EL (cell line): ENCODE measurements at regions not wholly inside any gene's neighbourhood (a gene's known extent, or its start where the extent isn't known, plus 50 kb on each side); places are given as distances from the start of the nearest gene placed in this dataset.
"Not testable (repeated sequence)": the region's sequence is repeated elsewhere in the genome, so short reads cannot be mapped to it uniquely, and the experiment has no call there.

ENCODE experiments used
- DNase-seq: peaks from one replicate; pipeline ENCODE4 v3.0.0-alpha.2; 2016

- no peak for DNase-seq
Measured at GRCh38 chr7:86366946-86367345, 276.8 kb upstream of the GRM3 start.

DNA sequence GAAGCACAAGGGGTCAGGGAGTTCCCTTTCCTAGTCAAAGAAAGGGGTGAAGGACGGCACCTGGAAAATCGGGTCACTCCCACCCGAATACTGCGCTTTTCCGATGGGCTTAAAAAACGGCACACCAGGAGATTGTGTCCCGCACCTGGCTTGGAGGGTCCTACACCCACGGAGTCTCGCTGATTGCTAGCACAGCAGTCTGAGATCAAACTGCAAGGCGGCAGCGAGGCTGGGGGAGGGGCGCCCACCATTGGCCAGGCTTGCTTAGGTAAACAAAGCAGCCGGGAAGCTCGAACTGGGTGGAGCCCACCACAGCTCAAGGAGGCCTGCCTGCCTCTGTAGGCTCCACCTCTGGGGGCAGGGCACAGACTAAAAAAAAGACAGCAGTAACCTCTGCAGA lies 303.3 kb upstream of the GRM3 start:
- not testable (repeated sequence) for DNase-seq

DNA sequence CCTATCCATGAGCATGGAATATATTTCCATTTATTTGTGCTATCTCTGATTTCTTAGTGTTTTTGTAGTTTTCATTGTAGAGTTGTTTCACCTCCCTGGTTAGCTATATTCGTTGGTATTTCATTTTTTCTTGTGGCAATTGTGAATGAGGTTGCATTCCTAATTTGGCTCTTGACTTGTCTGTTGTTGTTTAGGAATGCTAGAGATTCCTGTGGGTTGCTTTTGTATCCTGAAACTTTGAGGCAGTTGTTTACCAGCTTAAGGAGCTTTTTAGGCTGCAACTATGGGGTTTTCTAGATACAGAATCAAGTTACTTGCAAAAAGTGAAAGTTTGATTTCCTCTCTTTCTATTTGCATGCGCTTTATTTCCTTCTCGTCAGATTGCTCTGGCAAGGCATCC lies 304.7 kb upstream of the GRM3 start:
- DNase-seq: no peak

DNA sequence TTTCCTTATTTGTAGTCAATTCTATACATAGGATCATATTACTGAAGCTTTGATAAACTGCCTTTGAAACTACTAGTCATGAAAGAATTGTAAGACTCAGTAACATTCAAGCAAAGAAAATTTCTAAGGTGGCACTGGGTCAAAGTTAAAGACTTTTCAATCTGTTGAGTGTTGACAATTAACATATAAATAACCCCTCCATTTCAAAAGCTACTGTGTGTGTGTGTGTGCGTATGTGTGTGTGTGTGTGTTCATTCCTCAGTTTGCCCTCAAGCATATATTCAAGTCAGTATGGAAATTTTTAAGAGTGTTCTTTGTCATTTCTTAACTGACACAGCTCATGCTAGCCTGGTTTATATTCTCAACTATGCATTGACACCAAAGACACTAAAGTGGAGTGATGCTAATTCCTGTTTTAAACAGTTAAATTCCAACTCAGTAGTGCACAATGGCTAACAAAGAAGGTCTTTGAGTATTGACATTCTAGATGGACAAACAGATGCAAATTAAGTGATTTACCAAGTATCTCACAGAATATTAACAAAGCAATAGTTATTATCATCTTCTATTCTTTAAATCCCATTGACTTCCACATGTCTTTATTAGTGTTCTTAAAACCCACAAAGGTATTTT lies 314.8 kb upstream of the GRM3 start:
- no peak for DNase-seq

DNA sequence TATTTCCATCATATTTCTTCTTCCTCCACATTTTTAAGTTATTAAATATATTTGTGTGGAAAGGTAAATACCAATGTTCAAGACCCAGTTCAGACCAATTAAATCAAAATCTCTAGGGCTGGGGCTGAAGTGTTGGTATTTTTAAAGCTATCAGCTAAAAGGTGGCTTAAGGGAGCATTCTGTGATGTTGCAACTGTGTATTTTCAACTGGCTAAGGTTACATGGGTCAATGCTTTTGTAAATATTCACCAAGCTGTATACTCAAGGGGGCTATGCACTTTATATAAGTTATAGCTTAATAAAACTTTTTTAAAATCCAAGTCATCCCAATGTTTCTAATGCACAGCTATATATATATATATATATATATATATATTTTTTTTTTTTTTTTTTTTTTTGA lies 316.9 kb upstream of the GRM3 start:
- no peak for DNase-seq

GRCh38 chr7:86320889-86321288 lies 322.8 kb upstream of the GRM3 start:
- DNase-seq: no peak

DNA sequence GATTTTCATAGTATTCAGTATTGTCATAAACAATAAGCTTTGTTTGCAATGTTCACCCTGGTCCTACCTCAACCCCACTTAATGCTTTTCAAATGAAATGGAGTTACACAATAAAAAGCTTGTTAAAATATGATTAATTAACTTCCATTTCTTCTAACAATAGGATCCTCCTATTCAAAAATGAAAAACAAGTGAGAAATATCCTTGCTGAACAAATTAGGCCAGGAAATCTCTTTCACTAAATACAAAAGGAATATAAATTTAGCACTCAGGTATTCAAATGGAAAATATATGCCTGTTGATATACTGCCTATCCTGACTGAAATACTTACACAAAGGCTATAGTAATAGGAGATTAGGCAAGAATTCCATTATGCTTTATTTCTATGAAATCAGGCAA lies 323.4 kb upstream of the GRM3 start:
- no peak for DNase-seq

DNA sequence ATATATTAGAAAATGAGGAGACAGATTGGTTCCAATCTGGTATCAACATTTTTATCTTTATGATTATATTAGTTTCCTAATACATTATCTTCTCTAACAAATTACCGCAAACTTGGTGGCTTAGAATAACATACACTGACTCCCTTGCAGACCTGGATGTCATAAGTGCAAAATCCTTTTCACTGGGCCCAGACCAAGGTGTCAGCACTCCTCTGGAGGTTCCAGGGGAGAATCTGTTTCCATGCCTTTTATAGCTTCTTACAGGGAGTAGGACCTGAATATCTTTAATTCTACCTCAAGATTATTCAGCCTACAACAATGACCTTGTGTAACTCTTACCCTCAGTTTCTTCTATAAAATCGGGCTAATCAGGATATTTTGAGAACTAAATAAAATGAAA lies 329.9 kb upstream of the GRM3 start:
- no peak for DNase-seq

DNA sequence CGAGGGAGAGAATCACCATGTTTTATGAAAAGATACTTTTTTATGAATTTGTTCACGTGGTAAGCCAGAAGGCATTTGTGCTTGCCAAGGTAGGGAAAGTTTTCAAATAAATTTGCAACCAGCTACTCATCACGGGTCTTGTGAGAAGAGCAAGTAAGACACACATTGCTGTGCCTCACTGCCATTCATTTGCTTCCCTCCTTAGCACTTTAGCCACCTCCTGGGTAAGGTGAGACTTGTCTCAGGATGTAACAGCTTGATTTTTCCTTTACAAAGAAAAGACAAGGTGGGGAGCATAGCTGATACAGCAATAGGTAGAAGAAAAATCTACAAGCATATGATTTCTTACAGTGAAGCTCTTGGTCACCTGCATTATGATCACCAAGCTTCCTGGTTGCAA lies 342.4 kb upstream of the GRM3 start:
- DNase-seq: no peak

GRCh38 chr7:86295526-86295925 lies 348.2 kb upstream of the GRM3 start:
- DNase-seq: no peak

- DNase-seq: no peak
Measured at GRCh38 chr7:86282014-86282682, 361.6 kb upstream of the GRM3 start.

DNA sequence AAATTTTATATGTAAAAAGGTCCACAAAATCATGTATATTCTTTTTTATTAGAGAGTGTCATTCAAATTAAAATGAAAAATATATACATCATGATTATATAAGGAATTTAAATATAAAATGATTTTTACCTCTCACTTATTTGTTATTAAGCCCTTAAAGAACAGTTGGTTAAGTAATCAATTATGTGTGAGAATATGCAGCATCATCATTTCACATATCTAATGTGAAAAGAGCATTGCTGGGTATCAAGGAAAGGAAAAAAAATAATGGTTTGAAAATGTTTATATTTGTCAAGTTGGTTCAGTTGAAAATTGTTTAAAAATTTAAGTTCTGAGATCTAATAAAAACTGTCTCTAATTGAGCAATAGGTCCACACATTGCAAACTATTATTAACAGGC lies 363.6 kb upstream of the GRM3 start:
- DNase-seq: no peak

DNA sequence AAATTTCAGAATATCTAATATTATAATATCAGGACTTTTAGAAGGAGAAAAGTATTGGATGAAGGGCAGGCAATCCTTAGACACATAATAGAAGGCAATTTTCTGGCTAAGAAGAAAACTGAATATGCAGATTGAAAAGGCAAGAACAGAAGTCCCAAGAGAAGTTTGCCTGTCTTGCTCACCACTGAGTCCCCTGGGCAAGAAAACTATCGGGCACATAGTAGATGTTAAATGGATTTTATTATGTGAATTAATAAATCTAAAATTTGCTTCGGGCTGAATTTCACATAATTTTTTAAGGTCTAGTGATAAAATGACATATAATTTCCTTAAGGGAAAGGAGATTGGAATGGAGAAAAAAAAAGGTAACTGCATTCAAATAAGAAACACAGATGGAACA lies 380.9 kb upstream of the GRM3 start:
- DNase-seq: no peak

- no peak for DNase-seq
Measured at GRCh38 chr7:86257894-86258293, 385.8 kb upstream of the GRM3 start.

GRCh38 chr7:86252406-86252805 lies 391.3 kb upstream of the GRM3 start:
- no peak for DNase-seq

DNA sequence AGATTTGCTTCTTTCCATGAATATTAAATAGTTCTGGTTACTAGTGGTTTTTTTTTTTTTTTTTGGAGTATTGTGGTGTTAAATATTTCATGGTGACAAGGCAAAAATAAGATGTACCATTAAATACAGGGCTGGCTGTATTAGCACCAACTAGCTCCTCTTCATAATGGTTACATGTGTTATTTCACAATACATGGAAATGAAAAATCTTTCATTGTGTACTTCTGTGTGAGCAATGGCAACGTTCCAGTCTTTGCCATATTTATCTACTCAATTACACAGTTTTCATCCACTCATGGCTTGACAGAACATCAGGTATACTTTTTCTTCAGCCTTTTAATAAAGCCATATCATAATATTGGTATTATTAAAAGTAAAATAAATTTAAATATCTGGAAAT lies 394.7 kb upstream of the GRM3 start:
- DNase-seq: no peak

DNA sequence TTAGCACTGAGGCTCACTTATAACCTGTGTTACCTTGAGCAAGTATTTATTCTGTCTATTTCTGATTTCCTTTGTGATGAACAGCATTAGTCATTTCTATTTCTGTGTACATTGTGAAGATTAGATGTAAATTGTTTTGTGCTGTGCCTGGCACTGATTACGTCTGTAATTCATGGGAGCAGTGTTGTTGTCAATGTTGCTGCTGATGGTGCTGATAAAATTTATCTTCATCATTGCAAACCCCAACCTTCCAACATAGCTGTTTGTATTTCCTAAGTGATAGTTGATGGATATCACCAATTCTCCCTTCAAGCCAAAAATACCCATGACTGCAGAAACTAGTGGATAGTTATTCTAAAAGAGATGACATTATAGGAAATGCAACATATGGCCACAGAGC lies 400.5 kb upstream of the GRM3 start:
- no peak for DNase-seq

DNA sequence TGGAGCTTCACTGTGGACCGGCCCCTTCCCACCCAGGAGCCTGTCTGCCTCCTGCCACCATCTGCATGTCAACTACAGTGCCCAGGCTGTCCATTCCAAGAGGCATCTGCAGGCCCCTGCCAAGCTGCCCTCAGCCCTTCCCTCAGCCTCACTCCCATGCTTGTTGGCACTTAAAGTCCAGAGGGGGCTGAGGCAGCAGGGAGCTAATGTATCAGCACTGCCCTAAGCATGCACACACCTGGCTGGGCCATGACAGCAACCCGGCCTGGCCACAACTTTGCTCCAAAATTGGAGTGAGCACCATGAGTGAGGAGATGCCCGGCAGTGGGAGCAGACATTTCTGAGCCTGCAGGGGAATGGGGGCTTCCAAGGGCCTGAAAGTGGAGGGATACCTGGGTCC lies 417.5 kb upstream of the GRM3 start:
- no peak for DNase-seq

GRCh38 chr7:86222806-86223205 lies 420.9 kb upstream of the GRM3 start:
- DNase-seq: no peak

- no peak for DNase-seq
Measured at GRCh38 chr7:86214734-86215133, 429.0 kb upstream of the GRM3 start.

DNA sequence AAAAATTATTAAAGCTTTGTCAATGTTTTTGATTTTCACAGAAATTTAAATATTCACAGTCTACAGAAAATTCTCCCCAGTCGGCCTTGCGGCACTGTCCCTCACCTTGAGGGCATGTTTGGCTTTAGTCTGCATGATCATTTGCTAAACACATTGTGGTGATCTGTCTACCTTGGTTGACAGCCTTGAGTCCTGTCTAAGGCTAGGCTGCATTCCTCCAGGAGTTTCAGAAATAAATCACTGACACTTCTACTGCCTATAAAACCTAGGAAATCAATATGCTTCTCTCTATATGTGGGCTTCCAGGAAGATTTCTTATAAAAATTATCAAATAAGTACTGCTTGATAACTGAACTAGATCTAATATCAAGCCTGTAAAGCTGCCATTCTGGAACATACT lies 430.7 kb upstream of the GRM3 start:
- DNase-seq: no peak

DNA sequence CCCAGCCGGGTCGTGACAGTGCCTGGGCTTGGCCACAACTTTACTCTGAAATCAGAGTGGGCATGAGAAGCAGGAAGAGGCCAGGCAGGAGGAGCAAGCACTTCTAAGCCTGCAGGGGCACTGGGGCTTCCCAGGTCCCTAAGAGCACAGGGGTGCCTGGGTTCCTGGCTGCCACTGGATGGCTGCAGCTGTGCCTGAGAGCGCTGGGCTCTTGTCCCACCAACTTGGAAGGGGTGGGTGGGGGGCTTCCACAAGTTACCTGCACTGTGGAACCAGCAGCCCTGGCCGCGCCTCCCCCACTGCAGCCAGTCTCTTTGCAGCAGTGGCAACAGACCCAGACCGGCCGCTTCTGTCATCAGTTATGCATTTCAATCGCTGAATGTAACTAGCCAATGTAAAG lies 434.7 kb upstream of the GRM3 start:
- no peak for DNase-seq

DNA sequence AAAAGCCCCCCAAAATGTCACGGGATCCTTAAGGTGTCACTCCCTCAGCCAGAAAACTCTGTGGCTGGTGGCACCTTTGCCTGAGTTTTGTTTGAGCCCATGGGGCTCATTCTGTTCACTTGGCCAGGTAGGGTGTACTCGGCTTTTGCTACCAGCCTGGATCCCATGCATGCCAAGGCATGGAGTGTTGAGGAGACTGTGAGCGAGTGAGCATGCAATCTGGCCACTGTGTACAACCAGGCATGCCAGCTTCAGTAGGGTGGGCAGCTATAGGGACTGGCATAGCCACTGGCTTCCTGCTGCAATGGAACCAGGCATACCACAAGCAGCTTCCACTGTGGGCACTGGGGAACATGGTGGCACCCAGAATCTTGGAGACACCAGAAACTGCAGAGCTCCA lies 436.0 kb upstream of the GRM3 start:
- no peak for DNase-seq

- DNase-seq: no peak
Measured at GRCh38 chr7:86202833-86203232, 440.9 kb upstream of the GRM3 start.

- no peak for DNase-seq
Measured at GRCh38 chr7:86201767-86202166, 441.9 kb upstream of the GRM3 start.
